Psoas muscle (tissue), 7 donors: ENCODE measurements at regions not wholly inside any gene's neighbourhood (a gene's known extent, or its start where the extent isn't known, plus 50 kb on each side); places are given as distances from the start of the nearest gene placed in this dataset.

Source experiments
- ATAC-seq, 4 donors: fragments of 200-7000 bp; cut with Tn5 transposase; one replicate each; pipeline ENCODE4 v1.9.1; 2020; ENCODE audit warnings: moderate library complexity in 3 of 4, mild to moderate bottlenecking in 2 of 4
- DNase-seq, 2 donors: peaks; one replicate each; pipeline ENCODE4 v3.0.0-alpha.2; 2020
- H3K27ac ChIP-seq: fragments of 200-600 bp; one replicate; pipeline ENCODE4 v1.8.0; 2022
- H3K27me3 ChIP-seq, 3 donors: fragments of 200-600 bp in 1 of 3; one replicate each; pipeline versions ENCODE4 v1.6.1 to v1.8.0; 2013 to 2022; ENCODE audit warnings: low read length in 2 of 3, mild to moderate bottlenecking in 2 of 3, moderate library complexity in 1 of 3; ENCODE audit not compliant: insufficient read depth in 3 of 3
- H3K36me3 ChIP-seq, 2 donors: fragments of 200-600 bp in 1 of 2; one replicate each; pipeline versions ENCODE4 v1.6.1 to v1.8.0; 2013 to 2022; ENCODE audit warnings: low read depth in 1 of 2, mild to moderate bottlenecking in 1 of 2, moderate library complexity in 1 of 2; ENCODE audit not compliant: insufficient read depth in 1 of 2
- H3K4me1 ChIP-seq: fragments of 200-600 bp; one replicate; pipeline ENCODE4 v1.8.0; 2022
- H3K4me3 ChIP-seq: fragments of 200-600 bp; one replicate; pipeline ENCODE4 v1.8.0; 2022; ENCODE audit warnings: mild to moderate bottlenecking
- H3K9me3 ChIP-seq: fragments of 200-600 bp; one replicate; pipeline ENCODE4 v1.8.0; 2022
- CTCF ChIP-seq: fragments of 200-600 bp; IDR thresholded peaks from one replicate; pipeline ENCODE4 v1.8.0; 2022; ENCODE audit warnings: antibody characterized with exemption
- WGBS, 3 donors: extraction: QIAGEN DNeasy Blood & Tissue Kit; methylation state at CpG; one replicate each; pipeline versions ENCODE4 v1.1.6 to v1.1.7; 2013; 5-methylcytosine and 5-hydroxymethylcytosine counted together
- intact Hi-C, 2 donors: fragments of 100-400 bp; cut with DNase I; formaldehyde crosslinking; loops; one replicate each; pipeline versions ENCODE4 v1.11.0 to v1.14.2; 2022
- donor health status: healthy with polysubstance abuse.
- donor health status: DM: no; HTN: no; CAD: no; lungs with moderate emphysema.
- donor health status: Bipolar disorder and iron deficiency.
- donor health status: healthy.
- donor health status: DM: yes; HTN: yes; CAD: no.
- donor health status: DM: no; HTN: no; CAD: no.
- donor health status: DM: yes; HTN: yes; CAD: no.

GRCh38 chr4:33045334-33045733 lies 2325.2 kb downstream of the PCDH7 start:
- no peak for DNase-seq
- no peaks in the 10 kb centered on the region for H3K4me1 ChIP-seq
- H3K27me3 ChIP-seq: no peaks in the 10 kb centered on the region
- H3K9me3 ChIP-seq: no peaks in the 10 kb centered on the region
- no peak for ATAC-seq
- H3K27ac ChIP-seq: no peak overlapping the region
- H3K36me3 ChIP-seq: no peaks in the 10 kb centered on the region
- WGBS, 3 donors: 62 to 79% (median 79%) methylated on average over 1 of the region's 1 CpG
- TF ChIP-seq CTCF: no peak
- H3K4me3 ChIP-seq: no peak overlapping the region
- intact Hi-C loops: no loop called here

- WGBS, 3 donors: 85 to 87% (median 85%) methylated on average over 5 of the region's 5 CpGs
These were observed 2332.1 kb downstream of the PCDH7 start for GRCh38 chr4:33052241-33052640.

GRCh38 chr4:33054161-33054560 lies 2334.0 kb downstream of the PCDH7 start:
- DNase-seq (no peak), ATAC-seq (no peak)
- intact Hi-C loops: no loop called here
- Histone ChIP-seq H3K4me1 (no peaks in the 10 kb centered on the region), H3K4me3 (no peak overlapping the region), H3K27ac (no peak overlapping the region), H3K9me3 (no peaks in the 10 kb centered on the region), H3K27me3 (no peaks in the 10 kb centered on the region), H3K36me3 (no peaks in the 10 kb centered on the region)
- TF ChIP-seq CTCF: no peak

More at GRCh38 chr4:33052241-33052640, 2332.1 kb downstream of the PCDH7 start:
- Histone ChIP-seq H3K4me1 (no peaks in the 10 kb centered on the region), H3K9me3 (no peaks in the 10 kb centered on the region), H3K27ac (no peak overlapping the region), H3K4me3 (no peak overlapping the region), H3K36me3 (no peaks in the 10 kb centered on the region), H3K27me3 (no peaks in the 10 kb centered on the region)
- TF ChIP-seq CTCF: no peak
- no peak for DNase-seq
- ATAC-seq: no peak
- intact Hi-C loops: no loop called here

GRCh38 chr4:33054656-33055196 lies 2334.6 kb downstream of the PCDH7 start:
- no peak for ATAC-seq
- DNase-seq: no peak
- intact Hi-C loops: no loop called here
- no peaks in the 10 kb centered on the region for H3K27me3 ChIP-seq
- no peaks in the 10 kb centered on the region for H3K36me3 ChIP-seq
- no peaks in the 10 kb centered on the region for H3K9me3 ChIP-seq
- 53 to 66% (median 54%) methylated on average over 3 of the region's 3 CpGs for WGBS, 3 donors
- no peaks in the 10 kb centered on the region for H3K4me1 ChIP-seq
- H3K27ac ChIP-seq: no peak overlapping the region
- TF ChIP-seq CTCF: no peak
- H3K4me3 ChIP-seq: no peak overlapping the region

- DNase-seq (no peak), ATAC-seq (no peak)
- WGBS, 3 donors: 72 to 88% (median 76%) methylated on average over 1 of the region's 1 CpG
- Histone ChIP-seq H3K36me3 (no peaks in the 10 kb centered on the region), H3K9me3 (no peaks in the 10 kb centered on the region), H3K27me3 (no peaks in the 10 kb centered on the region), H3K4me1 (no peaks in the 10 kb centered on the region), H3K27ac (no peak overlapping the region), H3K4me3 (no peak overlapping the region)
- TF ChIP-seq CTCF: no peak
- intact Hi-C loops: no loop called here
These were observed 2337.6 kb downstream of the PCDH7 start for GRCh38 chr4:33057736-33058135.
